ENCODE measurements at regions not wholly inside any gene's neighbourhood (a gene's known extent, or its start where the extent isn't known, plus 50 kb on each side); places are given as distances from the start of the nearest gene placed in this dataset.

DNA sequence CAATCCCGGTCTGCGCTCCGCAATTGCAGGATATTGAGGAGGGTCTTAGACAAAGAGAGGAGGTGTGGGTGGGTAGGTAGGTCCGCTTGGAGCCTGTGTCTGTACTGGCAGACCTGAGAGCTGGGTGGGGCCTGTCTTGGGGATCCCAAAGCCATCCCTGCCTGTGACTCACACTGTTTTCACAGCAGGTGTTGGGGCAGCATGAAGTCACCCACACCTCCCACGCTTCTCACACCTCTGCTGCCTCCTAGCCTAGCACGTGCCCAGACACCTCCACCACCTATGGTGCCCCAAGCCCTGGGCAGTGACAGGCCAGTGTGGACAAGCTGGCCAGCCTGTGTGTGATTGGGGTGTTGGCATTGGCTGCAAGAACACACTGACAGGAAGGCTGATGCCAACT is 65.7 kb upstream of the ECE1 start:
- Mint-ChIP-seq H3K9me3 (ENCODE audit: unreplicated experiment) (no peaks in the 10 kb centered on the region), H3K4me3 (ENCODE audit: unreplicated experiment) (no peak overlapping the region), H3K27ac (ENCODE audit: unreplicated experiment) (no peak overlapping the region), H3K36me3 (ENCODE audit: unreplicated experiment) (no peaks in the 10 kb centered on the region), H3K4me1 (ENCODE audit: unreplicated experiment) (peaks cover 5% of the 10 kb centered on the region), H3K27me3 (ENCODE audit: unreplicated experiment) (no peaks in the 10 kb centered on the region)
- no peak for TF ChIP-seq CTCF (IDR thresholded peaks at IDR 0.05)
- DNase-seq (ENCODE audit: extremely low spot score, unreplicated experiment): no peak

DNA sequence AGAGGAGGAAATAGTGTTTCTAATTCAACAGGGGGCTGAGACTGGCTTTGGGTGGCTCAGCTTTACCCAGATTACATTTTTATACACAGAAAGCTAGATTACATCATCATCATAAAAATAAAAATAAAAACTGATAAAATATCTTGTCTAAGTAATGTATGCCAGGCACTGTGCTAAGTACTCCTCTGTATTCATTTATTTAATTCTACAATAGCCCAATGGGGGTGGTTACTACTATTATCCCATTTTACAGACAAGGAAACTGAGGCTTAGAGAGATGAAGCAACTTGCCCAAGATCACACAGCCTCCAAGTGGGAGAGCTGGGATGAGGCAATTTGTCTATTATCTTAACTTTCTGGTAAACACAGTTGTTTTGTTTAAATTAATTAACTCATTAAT is 62.3 kb upstream of the ECE1 start:
- Mint-ChIP-seq H3K36me3 (ENCODE audit: unreplicated experiment) (no peaks in the 10 kb centered on the region), H3K27ac (ENCODE audit: unreplicated experiment) (no peak overlapping the region), H3K4me1 (ENCODE audit: unreplicated experiment) (peaks cover 5% of the 10 kb centered on the region), H3K4me3 (ENCODE audit: unreplicated experiment) (no peak overlapping the region), H3K9me3 (ENCODE audit: unreplicated experiment) (no peaks in the 10 kb centered on the region), H3K27me3 (ENCODE audit: unreplicated experiment) (no peaks in the 10 kb centered on the region)
- no peak for TF ChIP-seq CTCF (IDR thresholded peaks at IDR 0.05)
- no peak for DNase-seq (ENCODE audit: extremely low spot score, unreplicated experiment)

DNA sequence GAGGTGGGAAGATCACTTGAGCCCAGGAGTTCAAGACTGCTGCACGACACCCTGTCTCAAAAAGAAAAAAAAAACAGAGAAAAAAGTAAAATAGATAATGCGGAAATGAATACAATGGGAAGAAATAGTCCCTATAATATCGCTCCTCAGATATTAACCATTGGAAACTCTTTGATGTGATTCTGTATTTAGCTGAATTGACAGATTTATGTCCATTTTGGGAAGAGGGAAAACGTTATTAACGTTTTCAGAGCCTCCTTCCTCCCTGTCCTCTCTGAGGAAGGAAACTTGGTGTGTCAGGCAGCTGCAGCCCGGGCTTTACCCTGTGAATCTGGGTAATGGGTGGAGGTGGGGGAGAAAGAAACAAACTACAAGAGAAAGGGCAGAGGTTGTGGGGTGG is 61.6 kb upstream of the ECE1 start:
- H3K27me3 Mint-ChIP-seq (ENCODE audit: unreplicated experiment): no peaks in the 10 kb centered on the region
- no peak for TF ChIP-seq CTCF (IDR thresholded peaks at IDR 0.05)

GRCh38 chr1:21350202-21350885 is 60.1 kb upstream of the ECE1 start:
- Mint-ChIP-seq H3K27me3 (ENCODE audit: unreplicated experiment) (no peaks in the 10 kb centered on the region), H3K27ac (ENCODE audit: unreplicated experiment) (no peak overlapping the region), H3K9me3 (ENCODE audit: unreplicated experiment) (no peaks in the 10 kb centered on the region), H3K4me3 (ENCODE audit: unreplicated experiment) (no peak overlapping the region), H3K36me3 (ENCODE audit: unreplicated experiment) (no peaks in the 10 kb centered on the region), H3K4me1 (ENCODE audit: unreplicated experiment) (peaks cover 5% of the 10 kb centered on the region)
- no peak for DNase-seq (ENCODE audit: extremely low spot score, unreplicated experiment)
- no peak for TF ChIP-seq CTCF (IDR thresholded peaks at IDR 0.05)

More for the DNA sequence above, 61.6 kb upstream of the ECE1 start:
- no peak for DNase-seq (ENCODE audit: extremely low spot score, unreplicated experiment)
- H3K4me3 Mint-ChIP-seq (ENCODE audit: unreplicated experiment): no peak overlapping the region
- no peak overlapping the region for H3K27ac Mint-ChIP-seq (ENCODE audit: unreplicated experiment)
- no peaks in the 10 kb centered on the region for H3K36me3 Mint-ChIP-seq (ENCODE audit: unreplicated experiment)
- no peaks in the 10 kb centered on the region for H3K9me3 Mint-ChIP-seq (ENCODE audit: unreplicated experiment)
- H3K4me1 Mint-ChIP-seq (ENCODE audit: unreplicated experiment): peaks cover 5% of the 10 kb centered on the region

DNA sequence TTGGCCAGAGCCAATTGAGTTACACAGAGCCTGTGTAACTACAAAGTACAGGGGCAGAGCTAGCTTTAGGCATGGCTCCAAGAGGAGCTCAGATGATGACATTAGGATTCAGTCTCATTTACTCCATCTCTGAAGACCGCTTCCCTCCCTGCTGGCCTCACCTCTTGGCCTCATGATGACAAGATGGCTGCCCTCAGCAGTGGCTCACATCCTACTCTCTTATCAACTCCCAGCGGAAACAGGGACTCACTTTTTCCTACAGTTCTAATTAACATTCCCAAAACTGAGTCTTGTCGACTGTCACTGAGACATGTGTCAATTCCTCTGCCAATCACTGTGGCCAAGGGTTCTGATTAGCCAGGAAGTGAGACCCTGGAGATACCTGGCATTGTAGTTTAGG is 59.4 kb upstream of the ECE1 start:
- TF ChIP-seq CTCF (IDR thresholded peaks at IDR 0.05): no peak
- no peak for DNase-seq (ENCODE audit: extremely low spot score, unreplicated experiment)
- Mint-ChIP-seq H3K27ac (ENCODE audit: unreplicated experiment) (no peak overlapping the region), H3K4me3 (ENCODE audit: unreplicated experiment) (no peak overlapping the region), H3K9me3 (ENCODE audit: unreplicated experiment) (no peaks in the 10 kb centered on the region), H3K36me3 (ENCODE audit: unreplicated experiment) (no peaks in the 10 kb centered on the region), H3K27me3 (ENCODE audit: unreplicated experiment) (no peaks in the 10 kb centered on the region), H3K4me1 (ENCODE audit: unreplicated experiment) (peaks cover 5% of the 10 kb centered on the region)
